IMR-90 (cell line): ENCODE measurements at regions not wholly inside any gene's neighbourhood (a gene's known extent, or its start where the extent isn't known, plus 50 kb on each side); places are given as distances from the start of the nearest gene placed in this dataset.

Experiments
- ATAC-seq: fragments of 200-7000 bp; cut with Tn5 transposase; 2 replicates; pipeline ENCODE4 v1.9.1; 2020; ENCODE audit warnings: low read depth, mild to moderate bottlenecking, moderate library complexity
- BruUV-seq: library from RNA; stranded (reverse); fragments of 400-500 nt; replicated peaks from 2 replicates; lab custom pipeline; 2021; lab: Mats Ljungman, UMichigan
- CTCF ChIA-PET: fragments of 300-600 bp; formaldehyde crosslinking; extraction: SDS; loops from one replicate; lab custom pipeline; 2021; ENCODE audit warnings: antibody characterized with exemption; lab: Yijun Ruan, JAX
- POLR2A ChIA-PET: fragments of 300-600 bp; sonication (Branson Sonifier 250); formaldehyde crosslinking; loops from one replicate; lab custom pipeline; 2022; ENCODE audit warnings: antibody characterized with exemption; ENCODE audit not compliant: unreplicated experiment; lab: Charles Lee
- DNase-seq: peaks from one replicate; pipeline ENCODE4 v3.0.0; 2013
- H2AFZ ChIP-seq: replicated peaks from 2 replicates; pipeline ENCODE3; 2013; ENCODE audit warnings: low read length, mild to moderate bottlenecking; ENCODE audit not compliant: poor library complexity
- H2AK5ac ChIP-seq: 2 replicates; pipeline ENCODE4 v1.6.1; 2013; ENCODE audit warnings: low read depth, low read length, inconsistent platforms
- H2AK9ac ChIP-seq: replicated peaks from 2 replicates; pipeline ENCODE3; 2013; ENCODE audit warnings: mild to moderate bottlenecking, low read depth, low read length, moderate library complexity; ENCODE audit not compliant: poor library complexity
- H2BK120ac ChIP-seq: 2 replicates; pipeline ENCODE4 v1.6.1; 2013; ENCODE audit warnings: low read depth, low read length, inconsistent platforms
- H2BK15ac ChIP-seq: 3 replicates; pipeline ENCODE4 v1.6.1; 2013; ENCODE audit warnings: low read depth, low read length, inconsistent platforms
- H2BK20ac ChIP-seq: 2 replicates; pipeline ENCODE4 v1.6.1; 2013; ENCODE audit warnings: low read depth, mild to moderate bottlenecking, inconsistent platforms, low read length, moderate library complexity
- H2BK5ac ChIP-seq: 2 replicates; pipeline ENCODE4 v1.6.1; 2013; ENCODE audit warnings: mild to moderate bottlenecking, low read depth, low read length, inconsistent platforms; ENCODE audit not compliant: poor library complexity, severe bottlenecking
- H3K14ac ChIP-seq: replicated peaks from 2 replicates; pipeline ENCODE4 v1.6.1; 2013; ENCODE audit warnings: low read depth, low read length, inconsistent platforms
- H3K18ac ChIP-seq: 2 replicates; pipeline ENCODE4 v1.6.1; 2013; ENCODE audit warnings: low read depth, low read length, control low read depth
- H3K23ac ChIP-seq: 2 replicates; pipeline ENCODE4 v1.6.1; 2013; ENCODE audit warnings: low read depth, low read length, inconsistent platforms
- H3K27ac ChIP-seq: 2 replicates; pipeline ENCODE4 v1.5.1; 2013; ENCODE audit warnings: mild to moderate bottlenecking, control low read depth, low read length; ENCODE audit not compliant: insufficient read depth
- H3K27me3 ChIP-seq: 2 replicates; pipeline ENCODE4 v1.6.1; 2013; ENCODE audit warnings: low read length; ENCODE audit not compliant: control insufficient read depth, insufficient read depth
- H3K36me3 ChIP-seq: 2 replicates; pipeline ENCODE4 v1.6.1; 2013; ENCODE audit warnings: low read length, mixed read lengths; ENCODE audit not compliant: control insufficient read depth, insufficient read depth
- H3K4ac ChIP-seq: 2 replicates; pipeline ENCODE4 v1.6.1; 2013; ENCODE audit warnings: low read depth, low read length, inconsistent platforms
- H3K4me1 ChIP-seq: 2 replicates; pipeline ENCODE4 v1.6.1; 2013; ENCODE audit warnings: low read length, mixed read lengths; ENCODE audit not compliant: control insufficient read depth, insufficient read depth
- H3K4me2 ChIP-seq: 2 replicates; pipeline ENCODE4 v1.6.1; 2013; ENCODE audit warnings: low read depth, mild to moderate bottlenecking, control low read depth, low read length, moderate library complexity
- H3K4me3 ChIP-seq: 2 replicates; pipeline ENCODE4 v1.5.1; 2013; ENCODE audit warnings: low read depth, mild to moderate bottlenecking, control low read depth, low read length, moderate library complexity; ENCODE audit not compliant: insufficient read depth
- H3K56ac ChIP-seq: 2 replicates; pipeline ENCODE4 v1.6.1; 2013; ENCODE audit warnings: low read length, inconsistent platforms; ENCODE audit not compliant: insufficient read depth; ENCODE audit errors: extremely low read depth
- H3K79me1 ChIP-seq, 2 experiments: 2 replicates each; pipeline ENCODE4 v1.6.1; 2013; ENCODE audit warnings: low read length in 2 of 2, inconsistent platforms in 1 of 2, low read depth in 1 of 2
- H3K9ac ChIP-seq: 2 replicates; pipeline ENCODE4 v1.6.1; 2013; ENCODE audit warnings: low read depth, low read length, control low read depth
- H3K9me1 ChIP-seq: 2 replicates; pipeline ENCODE4 v1.6.1; 2013; ENCODE audit warnings: low read length, inconsistent platforms; ENCODE audit not compliant: insufficient read depth
- H3K9me3 ChIP-seq: 2 replicates; pipeline ENCODE4 v1.6.1; 2013; ENCODE audit warnings: low read length; ENCODE audit not compliant: control insufficient read depth, insufficient read depth
- H4K20me1 ChIP-seq: 2 replicates; pipeline ENCODE4 v1.6.1; 2013; ENCODE audit warnings: low read length, inconsistent platforms; ENCODE audit not compliant: insufficient read depth
- H4K5ac ChIP-seq: 2 replicates; pipeline ENCODE4 v1.6.1; 2013; ENCODE audit warnings: mild to moderate bottlenecking, low read depth, low read length, control low read depth
- H4K8ac ChIP-seq, 2 experiments: 2 replicates each; pipeline ENCODE4 v1.6.1; 2013; ENCODE audit warnings: low read depth in 2 of 2, low read length in 2 of 2, control low read depth in 1 of 2, inconsistent platforms in 1 of 2
- H4K91ac ChIP-seq: 2 replicates; pipeline ENCODE4 v1.6.1; 2013; ENCODE audit warnings: low read depth, low read length, inconsistent platforms; ENCODE audit not compliant: insufficient read depth
- BHLHE40 ChIP-seq: fragments of 150-350 bp; IDR thresholded peaks from 2 replicates; pipeline ENCODE4 v1.6.1; 2016; ENCODE audit warnings: mild to moderate bottlenecking, low read depth, low read length
- RFX5 ChIP-seq: IDR thresholded peaks from 2 replicates; pipeline ENCODE4 v1.8.0; 2012; ENCODE audit warnings: low read depth, mild to moderate bottlenecking, low read length, moderate library complexity
- dilution Hi-C: fragments of 300-500 bp; cut with HindIII; formaldehyde crosslinking; loops from one replicate; pipeline ENCODE4 v1.14.3; 2018; ENCODE audit warnings: low sequenced_read_pairs; ENCODE audit not compliant: unreplicated experiment
- in situ Hi-C: fragments of 300-500 bp; cut with MboI; formaldehyde crosslinking; loops from 3 replicates; pipeline ENCODE4 v1.14.3; 2019; ENCODE audit warnings: low sequenced_read_pairs, inconsistent platforms, mixed read lengths
- intact Hi-C: fragments of 100-400 bp; cut with micrococcal nuclease; formaldehyde crosslinking; loops from 2 replicates; pipeline ENCODE4 v1.10.0; 2022

DNA sequence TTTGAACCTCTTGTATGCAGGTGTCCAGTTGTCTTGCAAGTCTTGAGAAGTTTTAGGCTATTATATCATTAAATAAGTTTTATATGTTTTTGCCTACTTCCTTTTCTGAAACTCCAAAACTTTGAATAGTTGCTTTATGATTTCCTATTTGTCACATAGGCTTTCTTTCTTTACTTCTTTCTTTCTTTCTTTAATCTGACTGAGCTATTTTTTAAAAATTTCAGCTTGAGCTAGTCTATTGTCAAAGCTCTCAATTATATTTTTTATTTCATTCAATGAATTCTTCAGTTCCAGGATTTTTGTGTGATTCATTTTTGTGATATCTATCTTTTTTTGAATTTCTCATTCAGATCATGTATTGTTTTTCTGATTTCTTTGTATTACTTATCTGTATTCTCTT lies 102.1 kb upstream of the TMEM178A start:
- no TSS peak for BruUV-seq
- in situ Hi-C loops = no loop called here

More for the DNA sequence above, 102.1 kb upstream of the TMEM178A start:
- POLR2A ChIA-PET = no interaction called here
- Histone ChIP-seq H2BK20ac (no peak overlapping the region), H2AK9ac (no peak overlapping the region), H3K56ac (no peak overlapping the region), H2BK15ac (no peak overlapping the region), H3K36me3 (no peaks in the 10 kb centered on the region), H3K9me1 (peaks cover 6% of the 10 kb centered on the region), H3K14ac (no peak overlapping the region), H2BK120ac (no peak overlapping the region), H3K27me3 (no peaks in the 10 kb centered on the region), H3K4me1 (peaks cover 1% of the 10 kb centered on the region; the same call in 1 of the 2 replicates), H3K23ac (no peak overlapping the region), H2AK5ac (no peak overlapping the region), H4K8ac (no peak overlapping the region), H3K9me3 (peaks cover 15% of the 10 kb centered on the region), H2AFZ (no peak overlapping the region), H4K5ac (no peak overlapping the region), H3K4me3 (no peak overlapping the region), H3K9ac (no peak overlapping the region), H3K4me2 (no peak overlapping the region), H3K4ac (no peak overlapping the region), H3K79me1 (no peaks in the 10 kb centered on the region), H2BK5ac (no peak overlapping the region), H4K20me1 (no peaks in the 10 kb centered on the region), H3K27ac (no peak overlapping the region), H4K91ac (no peak overlapping the region), H3K18ac (no peak overlapping the region)
- dilution Hi-C loops = no loop called here
- CTCF ChIA-PET = no interaction called here
- intact Hi-C loops = no loop called here
- TF ChIP-seq RFX5 = no peak
- no peak for TF ChIP-seq BHLHE40
- no peak for DNase-seq
- ATAC-seq = no peak
